GM12874 (cell line): ENCODE measurements at regions not wholly inside any gene's neighbourhood (a gene's known extent, or its start where the extent isn't known, plus 50 kb on each side); places are given as distances from the start of the nearest gene placed in this dataset.

Experiments used
- CTCF ChIP-seq: IDR thresholded peaks from 2 replicates; pipeline ENCODE4 v1.5.1; 2011; ENCODE audit warnings: low read depth, mild to moderate bottlenecking, control low read depth, low read length, moderate library complexity; ENCODE audit not compliant: insufficient read depth

GRCh38 chr3:104908761-104909160 is 457.9 kb upstream of the ALCAM start:
- no peak for TF ChIP-seq CTCF

- TF ChIP-seq CTCF = no peak
Measured at GRCh38 chr3:104909198-104909597, 457.5 kb upstream of the ALCAM start.

- TF ChIP-seq CTCF = no peak
Measured at GRCh38 chr3:104909721-104910120, 457.0 kb upstream of the ALCAM start.

GRCh38 chr3:104911376-104911775 is 455.3 kb upstream of the ALCAM start:
- TF ChIP-seq CTCF = no peak

- no peak for TF ChIP-seq CTCF
Measured at GRCh38 chr3:104916971-104917370, 449.7 kb upstream of the ALCAM start.

GRCh38 chr3:104920512-104920911 is 446.2 kb upstream of the ALCAM start:
- no peak for TF ChIP-seq CTCF

- no peak for TF ChIP-seq CTCF
Measured at GRCh38 chr3:104933972-104934371, 432.7 kb upstream of the ALCAM start.

- no peak for TF ChIP-seq CTCF
Measured at GRCh38 chr3:104935613-104936012, 431.1 kb upstream of the ALCAM start.
